22Rv1 (cell line): ENCODE measurements at regions not wholly inside any gene's neighbourhood (a gene's known extent, or its start where the extent isn't known, plus 50 kb on each side); places are given as distances from the start of the nearest gene placed in this dataset.

Experiments
- H3K27ac ChIP-seq: fragments of 450-650 bp; 2 replicates; pipeline ENCODE4 v1.5.1; 2017
- ZFX ChIP-seq: fragments of 450-650 bp; IDR thresholded peaks from 2 replicates; pipeline ENCODE4 v1.6.1; 2017; ENCODE audit warnings: antibody characterized with exemption, borderline replicate concordance
- TF ChIP-seq, protein P1 (sequence below): fragments of 450-650 bp; IDR thresholded peaks from 2 replicates; pipeline ENCODE4 v1.5.1; 2017; ENCODE audit warnings: mild to moderate bottlenecking

DNA sequence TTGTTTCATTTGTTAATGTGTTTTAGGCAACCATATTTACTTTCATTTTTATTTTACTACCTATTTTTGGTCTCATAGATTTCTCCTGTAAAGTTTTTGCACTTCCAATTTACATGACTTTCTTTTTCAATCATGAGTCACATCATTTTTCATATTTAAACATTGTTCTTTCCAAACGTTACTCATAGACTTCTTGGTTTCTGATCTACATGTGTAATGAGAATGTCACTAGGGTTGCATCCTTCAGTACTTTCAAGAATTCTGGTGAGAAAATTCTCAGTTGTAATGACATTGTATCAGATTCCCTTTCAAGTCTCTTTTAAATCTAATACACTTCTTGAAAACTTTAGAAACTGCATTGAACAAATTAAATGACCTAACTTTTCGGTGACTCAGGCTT, 991.7 kb downstream of the EFNB2 start:
- TF ChIP-seq, protein P1, sequence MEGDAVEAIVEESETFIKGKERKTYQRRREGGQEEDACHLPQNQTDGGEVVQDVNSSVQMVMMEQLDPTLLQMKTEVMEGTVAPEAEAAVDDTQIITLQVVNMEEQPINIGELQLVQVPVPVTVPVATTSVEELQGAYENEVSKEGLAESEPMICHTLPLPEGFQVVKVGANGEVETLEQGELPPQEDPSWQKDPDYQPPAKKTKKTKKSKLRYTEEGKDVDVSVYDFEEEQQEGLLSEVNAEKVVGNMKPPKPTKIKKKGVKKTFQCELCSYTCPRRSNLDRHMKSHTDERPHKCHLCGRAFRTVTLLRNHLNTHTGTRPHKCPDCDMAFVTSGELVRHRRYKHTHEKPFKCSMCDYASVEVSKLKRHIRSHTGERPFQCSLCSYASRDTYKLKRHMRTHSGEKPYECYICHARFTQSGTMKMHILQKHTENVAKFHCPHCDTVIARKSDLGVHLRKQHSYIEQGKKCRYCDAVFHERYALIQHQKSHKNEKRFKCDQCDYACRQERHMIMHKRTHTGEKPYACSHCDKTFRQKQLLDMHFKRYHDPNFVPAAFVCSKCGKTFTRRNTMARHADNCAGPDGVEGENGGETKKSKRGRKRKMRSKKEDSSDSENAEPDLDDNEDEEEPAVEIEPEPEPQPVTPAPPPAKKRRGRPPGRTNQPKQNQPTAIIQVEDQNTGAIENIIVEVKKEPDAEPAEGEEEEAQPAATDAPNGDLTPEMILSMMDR: no peak
- TF ChIP-seq ZFX: no peak
- H3K27ac ChIP-seq: no peak overlapping the region

DNA sequence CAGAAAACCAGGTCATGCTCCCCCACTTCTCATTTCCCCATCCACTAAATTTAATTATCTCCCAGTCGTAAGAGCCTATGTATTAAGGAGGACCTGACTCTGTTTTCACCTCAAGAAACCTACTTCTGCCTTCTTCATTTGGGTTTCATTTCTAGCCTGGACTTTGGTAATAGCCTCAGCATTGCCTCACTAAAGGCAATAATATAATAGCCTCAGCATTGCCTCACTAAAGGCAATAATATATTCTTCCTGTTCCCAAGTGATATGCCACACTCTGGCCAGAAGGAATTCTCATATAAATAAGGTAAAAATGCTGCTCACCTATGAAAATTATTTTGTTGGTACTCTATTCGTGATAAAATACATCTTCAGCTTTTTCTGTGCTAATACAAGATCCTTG, 993.9 kb downstream of the EFNB2 start:
- H3K27ac ChIP-seq: no peak overlapping the region
- TF ChIP-seq, protein P1: no peak
- no peak for TF ChIP-seq ZFX

DNA sequence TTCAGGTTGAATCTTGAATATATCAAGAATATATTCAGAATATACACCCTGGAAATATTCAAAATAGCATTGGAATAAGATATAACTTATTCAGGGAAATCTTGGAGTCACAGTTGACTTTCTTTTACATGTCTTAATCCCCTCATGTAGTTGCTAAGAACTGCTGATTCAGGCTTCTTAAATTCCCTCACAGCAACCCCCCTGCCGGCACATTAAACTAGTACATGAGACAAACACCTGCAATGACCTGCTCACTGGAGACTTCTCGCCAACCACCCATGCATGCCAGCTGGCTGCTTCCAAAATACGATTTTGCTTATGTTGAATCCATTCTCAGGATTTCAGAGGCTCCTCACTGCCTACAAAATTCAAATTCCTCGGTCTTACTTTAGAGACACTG, 997.1 kb downstream of the EFNB2 start:
- TF ChIP-seq, protein P1: no peak
- TF ChIP-seq ZFX: no peak
- H3K27ac ChIP-seq: no peak overlapping the region

DNA sequence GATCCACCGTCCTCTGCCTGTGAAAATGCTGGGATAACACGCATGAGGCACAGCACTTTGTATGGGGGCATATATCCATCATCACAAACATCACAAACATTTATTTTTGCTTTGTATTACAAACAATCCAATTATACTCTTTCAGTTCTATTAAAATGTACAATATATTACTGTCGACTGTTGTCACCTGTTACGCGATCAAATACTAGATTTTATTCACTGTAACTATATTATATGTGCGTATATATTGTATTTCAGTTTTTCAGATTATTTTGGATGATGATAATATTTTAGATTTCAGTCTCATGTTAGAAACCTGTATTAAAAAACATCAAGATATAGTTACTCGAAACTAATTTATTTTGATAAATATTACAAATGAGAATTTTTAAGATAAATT, 998.3 kb downstream of the EFNB2 start:
- no peak for TF ChIP-seq ZFX
- TF ChIP-seq, protein P1: no peak

DNA sequence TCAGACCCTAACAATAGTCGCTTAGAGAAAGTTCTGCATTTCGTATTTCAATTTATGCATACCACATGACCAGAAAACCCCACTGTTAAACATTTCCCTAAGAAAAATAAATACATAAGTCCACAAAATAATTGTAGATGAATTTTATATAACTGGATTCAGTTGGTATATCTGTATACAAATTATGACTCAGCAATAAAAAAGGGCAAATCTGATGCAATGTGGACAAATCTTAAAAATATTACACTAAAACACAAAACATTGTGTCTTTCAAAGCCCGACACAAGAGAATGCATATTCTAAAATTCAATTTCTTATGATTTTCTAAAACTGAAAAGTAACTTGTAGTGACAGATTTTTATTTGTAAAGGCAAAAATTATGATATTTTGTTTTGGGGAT, 1005.0 kb downstream of the EFNB2 start:
- H3K27ac ChIP-seq: no peak overlapping the region
- TF ChIP-seq, protein P1: no peak
- TF ChIP-seq ZFX: no peak

More for the DNA sequence above, 998.3 kb downstream of the EFNB2 start:
- no peak overlapping the region for H3K27ac ChIP-seq

DNA sequence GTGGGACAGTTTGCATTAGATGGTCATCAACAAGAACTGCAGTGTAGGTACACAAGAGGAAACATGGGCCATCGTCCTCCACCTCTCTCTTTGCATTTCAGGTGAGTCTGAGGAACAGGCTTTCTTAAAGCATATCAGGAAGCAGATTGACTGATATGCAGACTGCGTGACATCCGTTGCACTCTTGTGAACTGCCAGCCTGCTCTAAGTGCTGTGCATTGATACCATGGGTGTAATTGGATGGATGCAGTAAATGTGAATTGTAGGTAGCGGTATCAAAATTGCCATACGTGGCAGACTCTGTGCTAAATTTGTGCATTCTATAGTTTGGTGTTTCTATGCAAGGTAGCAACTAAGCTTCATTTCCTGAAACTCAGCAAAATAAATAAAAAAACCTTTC, 1008.3 kb downstream of the EFNB2 start:
- H3K27ac ChIP-seq: no peak overlapping the region
- no peak for TF ChIP-seq ZFX
- TF ChIP-seq, protein P1: no peak

DNA sequence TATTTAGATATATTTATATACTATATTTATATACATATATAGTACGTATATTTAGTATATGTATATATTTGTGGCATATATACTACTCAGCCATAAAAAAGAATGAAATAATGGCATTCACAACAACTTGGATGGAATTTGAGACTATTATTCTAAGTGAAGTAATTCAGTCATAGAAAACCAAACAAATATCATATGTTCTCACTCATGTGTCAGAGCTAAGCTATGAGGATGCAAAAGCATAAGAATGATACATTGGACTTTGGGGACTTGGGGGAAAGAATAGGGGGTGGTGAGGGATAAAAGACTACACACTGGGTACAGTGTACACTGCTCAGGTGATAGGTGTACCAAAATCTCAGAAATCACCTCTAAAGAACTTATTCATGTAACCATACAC, 1015.7 kb downstream of the EFNB2 start:
- TF ChIP-seq, protein P1: no peak
- no peak for TF ChIP-seq ZFX
- H3K27ac ChIP-seq: no peak overlapping the region
